HL-60 (cell line): ENCODE measurements at regions not wholly inside any gene's neighbourhood (a gene's known extent, or its start where the extent isn't known, plus 50 kb on each side); places are given as distances from the start of the nearest gene placed in this dataset.

ENCODE experiments used
- DNase-seq, 2 experiments: peaks; one replicate each; pipeline ENCODE4 v3.0.0-alpha.2; 2010 to 2020; ENCODE audit warnings: low read depth in 1 of 2, low spot score in 1 of 2
- H3K27ac ChIP-seq: fragments of 250-450 bp; sonication (Bioruptor Pico); replicated peaks from 2 replicates; pipeline ENCODE4 v1.5.1; 2020; ENCODE audit warnings: mild to moderate bottlenecking, moderate library complexity
- H3K27me3 ChIP-seq: fragments of 250-450 bp; sonication (Bioruptor Pico); 2 replicates; pipeline ENCODE4 v1.5.1; 2021; ENCODE audit warnings: mild to moderate bottlenecking, moderate library complexity; ENCODE audit not compliant: insufficient read depth, poor library complexity, severe bottlenecking
- H3K4me3 ChIP-seq: replicated peaks from 2 replicates; pipeline ENCODE4 v1.5.1; 2011; ENCODE audit warnings: mild to moderate bottlenecking, control low read depth, low read length; ENCODE audit not compliant: insufficient read depth
- GABPA ChIP-seq: IDR thresholded peaks from 2 replicates; pipeline ENCODE4 v1.6.1; 2012; ENCODE audit warnings: low read depth
- POLR2AphosphoS5 ChIP-seq: IDR thresholded peaks from 2 replicates; pipeline ENCODE4 v1.6.1; 2012; ENCODE audit warnings: low read depth
- SPI1 ChIP-seq: IDR thresholded peaks from 2 replicates; pipeline ENCODE4 v1.6.1; 2012; ENCODE audit warnings: low read depth, mild to moderate bottlenecking, borderline replicate concordance
- TF ChIP-seq, protein P1 (sequence below): IDR thresholded peaks from 2 replicates; pipeline ENCODE4 v1.6.1; 2012; ENCODE audit warnings: low read depth; ENCODE audit not compliant: insufficient replicate concordance
- TF ChIP-seq, protein P2 (sequence below): IDR thresholded peaks from one replicate; pipeline ENCODE4 v1.5.1; 2011; ENCODE audit warnings: low read length, control low read depth, inconsistent platforms; ENCODE audit not compliant: insufficient read depth

DNA sequence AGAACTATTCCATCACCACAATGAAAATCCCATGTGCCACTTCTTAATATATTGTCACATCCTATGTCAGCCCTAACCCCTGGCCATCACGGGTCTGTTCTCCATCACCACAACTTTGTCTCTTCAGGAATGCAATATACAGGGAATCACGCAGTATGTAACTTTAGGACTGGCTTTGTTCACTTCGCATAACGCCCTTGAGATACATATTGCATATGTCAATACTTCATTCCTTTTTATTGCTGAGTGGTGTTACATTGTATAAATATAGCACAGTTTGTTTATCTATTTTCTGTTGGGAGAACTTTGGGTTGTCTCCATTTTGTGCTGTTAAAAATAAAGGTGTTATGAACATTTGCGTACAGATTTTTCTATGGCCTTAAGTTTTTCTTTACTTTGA, 195.4 kb upstream of the ZMIZ1 start:
- Histone ChIP-seq H3K27me3 (peaks cover 5% of the 10 kb centered on the region), H3K27ac (no peak overlapping the region), H3K4me3 (no peak overlapping the region)
- TF ChIP-seq, protein P1, sequence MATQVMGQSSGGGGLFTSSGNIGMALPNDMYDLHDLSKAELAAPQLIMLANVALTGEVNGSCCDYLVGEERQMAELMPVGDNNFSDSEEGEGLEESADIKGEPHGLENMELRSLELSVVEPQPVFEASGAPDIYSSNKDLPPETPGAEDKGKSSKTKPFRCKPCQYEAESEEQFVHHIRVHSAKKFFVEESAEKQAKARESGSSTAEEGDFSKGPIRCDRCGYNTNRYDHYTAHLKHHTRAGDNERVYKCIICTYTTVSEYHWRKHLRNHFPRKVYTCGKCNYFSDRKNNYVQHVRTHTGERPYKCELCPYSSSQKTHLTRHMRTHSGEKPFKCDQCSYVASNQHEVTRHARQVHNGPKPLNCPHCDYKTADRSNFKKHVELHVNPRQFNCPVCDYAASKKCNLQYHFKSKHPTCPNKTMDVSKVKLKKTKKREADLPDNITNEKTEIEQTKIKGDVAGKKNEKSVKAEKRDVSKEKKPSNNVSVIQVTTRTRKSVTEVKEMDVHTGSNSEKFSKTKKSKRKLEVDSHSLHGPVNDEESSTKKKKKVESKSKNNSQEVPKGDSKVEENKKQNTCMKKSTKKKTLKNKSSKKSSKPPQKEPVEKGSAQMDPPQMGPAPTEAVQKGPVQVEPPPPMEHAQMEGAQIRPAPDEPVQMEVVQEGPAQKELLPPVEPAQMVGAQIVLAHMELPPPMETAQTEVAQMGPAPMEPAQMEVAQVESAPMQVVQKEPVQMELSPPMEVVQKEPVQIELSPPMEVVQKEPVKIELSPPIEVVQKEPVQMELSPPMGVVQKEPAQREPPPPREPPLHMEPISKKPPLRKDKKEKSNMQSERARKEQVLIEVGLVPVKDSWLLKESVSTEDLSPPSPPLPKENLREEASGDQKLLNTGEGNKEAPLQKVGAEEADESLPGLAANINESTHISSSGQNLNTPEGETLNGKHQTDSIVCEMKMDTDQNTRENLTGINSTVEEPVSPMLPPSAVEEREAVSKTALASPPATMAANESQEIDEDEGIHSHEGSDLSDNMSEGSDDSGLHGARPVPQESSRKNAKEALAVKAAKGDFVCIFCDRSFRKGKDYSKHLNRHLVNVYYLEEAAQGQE, result no peak
- TF ChIP-seq GABPA (no peak), SPI1 (no peak), POLR2AphosphoS5 (no peak)
- TF ChIP-seq, protein P2, sequence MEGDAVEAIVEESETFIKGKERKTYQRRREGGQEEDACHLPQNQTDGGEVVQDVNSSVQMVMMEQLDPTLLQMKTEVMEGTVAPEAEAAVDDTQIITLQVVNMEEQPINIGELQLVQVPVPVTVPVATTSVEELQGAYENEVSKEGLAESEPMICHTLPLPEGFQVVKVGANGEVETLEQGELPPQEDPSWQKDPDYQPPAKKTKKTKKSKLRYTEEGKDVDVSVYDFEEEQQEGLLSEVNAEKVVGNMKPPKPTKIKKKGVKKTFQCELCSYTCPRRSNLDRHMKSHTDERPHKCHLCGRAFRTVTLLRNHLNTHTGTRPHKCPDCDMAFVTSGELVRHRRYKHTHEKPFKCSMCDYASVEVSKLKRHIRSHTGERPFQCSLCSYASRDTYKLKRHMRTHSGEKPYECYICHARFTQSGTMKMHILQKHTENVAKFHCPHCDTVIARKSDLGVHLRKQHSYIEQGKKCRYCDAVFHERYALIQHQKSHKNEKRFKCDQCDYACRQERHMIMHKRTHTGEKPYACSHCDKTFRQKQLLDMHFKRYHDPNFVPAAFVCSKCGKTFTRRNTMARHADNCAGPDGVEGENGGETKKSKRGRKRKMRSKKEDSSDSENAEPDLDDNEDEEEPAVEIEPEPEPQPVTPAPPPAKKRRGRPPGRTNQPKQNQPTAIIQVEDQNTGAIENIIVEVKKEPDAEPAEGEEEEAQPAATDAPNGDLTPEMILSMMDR, result no peak
- no peak for DNase-seq

GRCh38 chr10:78875331-78875877, 193.4 kb upstream of the ZMIZ1 start:
- Histone ChIP-seq H3K27me3 (peaks cover under 1% of the 10 kb centered on the region), H3K4me3 (no peak overlapping the region), H3K27ac (no peak overlapping the region)
- TF ChIP-seq, protein P1, result no peak
- no peak for TF ChIP-seq SPI1
- TF ChIP-seq, protein P2, result no peak
- no peak for TF ChIP-seq POLR2AphosphoS5
- no peak for TF ChIP-seq GABPA
- no peak for DNase-seq

DNA sequence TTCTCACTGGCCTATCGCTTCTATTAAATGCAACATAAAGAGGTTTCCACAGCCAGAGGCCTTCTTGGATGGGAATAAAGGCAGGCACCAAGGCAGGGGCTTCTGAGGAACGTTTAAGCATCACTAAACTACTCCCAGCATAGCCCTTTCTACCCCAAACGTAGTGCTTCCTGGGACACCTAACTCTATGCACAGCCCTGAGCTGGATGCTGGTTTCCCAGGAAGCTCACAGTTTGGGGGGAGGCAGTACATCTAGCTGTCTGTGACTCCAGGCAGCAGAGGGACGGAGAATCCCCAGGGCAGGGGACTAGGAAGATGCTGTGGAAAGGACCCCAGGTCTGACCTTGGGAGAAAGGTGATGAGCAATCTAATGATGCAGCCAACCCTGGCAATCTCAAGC, 192.8 kb upstream of the ZMIZ1 start:
- H3K27me3 ChIP-seq, result no peaks in the 10 kb centered on the region
- H3K27ac ChIP-seq, result no peak overlapping the region
- no peak overlapping the region for H3K4me3 ChIP-seq
- TF ChIP-seq POLR2AphosphoS5, result no peak
- TF ChIP-seq, protein P1, result no peak
- TF ChIP-seq, protein P2, result no peak
- TF ChIP-seq GABPA, result no peak
- TF ChIP-seq SPI1, result no peak
- DNase-seq, result no peak
